ENCODE measurements at regions not wholly inside any gene's neighbourhood (a gene's known extent, or its start where the extent isn't known, plus 50 kb on each side); places are given as distances from the start of the nearest gene placed in this dataset.
"Not testable (repeated sequence)": the region's sequence is repeated elsewhere in the genome, so short reads cannot be mapped to it uniquely, and the experiment has no call there.

- Histone ChIP-seq H3K27me3 (ENCODE audit: insufficient read depth in 3 of 3, low read length in 2 of 3) (no peaks in the 10 kb centered on the region), H3K36me3 (ENCODE audit: insufficient read depth in 1 of 2, low read depth in 1 of 2) (no peaks in the 10 kb centered on the region), H3K4me3 (no peak overlapping the region), H3K9me3 (no peaks in the 10 kb centered on the region), H3K4me1 (no peaks in the 10 kb centered on the region), H3K27ac (no peak overlapping the region)
- ATAC-seq (no peak), DNase-seq (no peak)
- TF ChIP-seq, protein P1, sequence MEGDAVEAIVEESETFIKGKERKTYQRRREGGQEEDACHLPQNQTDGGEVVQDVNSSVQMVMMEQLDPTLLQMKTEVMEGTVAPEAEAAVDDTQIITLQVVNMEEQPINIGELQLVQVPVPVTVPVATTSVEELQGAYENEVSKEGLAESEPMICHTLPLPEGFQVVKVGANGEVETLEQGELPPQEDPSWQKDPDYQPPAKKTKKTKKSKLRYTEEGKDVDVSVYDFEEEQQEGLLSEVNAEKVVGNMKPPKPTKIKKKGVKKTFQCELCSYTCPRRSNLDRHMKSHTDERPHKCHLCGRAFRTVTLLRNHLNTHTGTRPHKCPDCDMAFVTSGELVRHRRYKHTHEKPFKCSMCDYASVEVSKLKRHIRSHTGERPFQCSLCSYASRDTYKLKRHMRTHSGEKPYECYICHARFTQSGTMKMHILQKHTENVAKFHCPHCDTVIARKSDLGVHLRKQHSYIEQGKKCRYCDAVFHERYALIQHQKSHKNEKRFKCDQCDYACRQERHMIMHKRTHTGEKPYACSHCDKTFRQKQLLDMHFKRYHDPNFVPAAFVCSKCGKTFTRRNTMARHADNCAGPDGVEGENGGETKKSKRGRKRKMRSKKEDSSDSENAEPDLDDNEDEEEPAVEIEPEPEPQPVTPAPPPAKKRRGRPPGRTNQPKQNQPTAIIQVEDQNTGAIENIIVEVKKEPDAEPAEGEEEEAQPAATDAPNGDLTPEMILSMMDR (IDR thresholded peaks at IDR 0.05): no peak
- intact Hi-C loops (cut with DNase I): no loop called here
- 78 to 88% (median 86%) methylated on average over 1 of the region's 1 CpG for WGBS, 3 donors
Measured at GRCh38 chrX:121733514-121733913, 686.1 kb downstream of the GLUD2 start.

DNA sequence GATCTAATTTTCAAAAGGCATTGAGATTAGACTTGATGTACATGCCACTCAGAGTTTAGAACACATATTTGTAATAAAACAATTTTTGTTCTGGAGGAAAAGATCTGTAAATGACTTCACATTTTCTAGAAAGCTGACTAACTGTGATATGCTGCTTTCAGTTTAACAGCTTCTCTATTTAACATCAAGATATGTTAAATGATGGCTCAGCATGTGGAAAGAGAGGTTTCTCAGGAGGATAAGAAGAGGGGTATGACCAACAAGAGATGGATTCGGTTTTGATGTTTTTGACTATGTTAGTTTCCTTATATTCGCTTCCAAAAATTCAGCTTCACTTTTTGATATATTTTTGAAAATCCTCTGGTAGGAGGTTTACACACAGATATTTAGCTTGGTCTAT lies 698.7 kb downstream of the GLUD2 start:
- Histone ChIP-seq H3K4me1 (no peaks in the 10 kb centered on the region), H3K4me3 (no peak overlapping the region), H3K27me3 (ENCODE audit: insufficient read depth in 3 of 3, low read length in 2 of 3) (no peaks in the 10 kb centered on the region), H3K27ac (no peak overlapping the region), H3K9me3 (no peaks in the 10 kb centered on the region), H3K36me3 (ENCODE audit: insufficient read depth in 1 of 2, low read depth in 1 of 2) (no peaks in the 10 kb centered on the region)
- WGBS, 3 donors: 77 to 92% (median 87%) methylated on average over 2 of the region's 2 CpGs
- DNase-seq (no peak), ATAC-seq (no peak)
- intact Hi-C loops (cut with DNase I): no loop called here
- TF ChIP-seq, protein P1 (IDR thresholded peaks at IDR 0.05): no peak

- intact Hi-C loops (cut with DNase I); H3K4me1 ChIP-seq; H3K4me3 ChIP-seq; ATAC-seq; H3K27me3 ChIP-seq (ENCODE audit: insufficient read depth in 3 of 3, low read length in 2 of 3); H3K9me3 ChIP-seq; H3K27ac ChIP-seq; DNase-seq; H3K36me3 ChIP-seq (ENCODE audit: insufficient read depth in 1 of 2, low read depth in 1 of 2): not testable (repeated sequence)
- 44 to 75% (median 67%) methylated on average over 1 of the region's 1 CpG for WGBS, 3 donors
Measured at GRCh38 chrX:121753602-121754001, 706.2 kb downstream of the GLUD2 start.

GRCh38 chrX:121754301-121754700 lies 706.9 kb downstream of the GLUD2 start:
- 57 to 77% (median 67%) methylated on average over 2 of the region's 2 CpGs for WGBS, 3 donors
- ATAC-seq (no peak), DNase-seq (no peak)
- Histone ChIP-seq H3K4me1 (no peaks in the 10 kb centered on the region), H3K27ac (no peak overlapping the region), H3K27me3 (ENCODE audit: insufficient read depth in 3 of 3, low read length in 2 of 3) (no peaks in the 10 kb centered on the region), H3K36me3 (ENCODE audit: insufficient read depth in 1 of 2, low read depth in 1 of 2) (no peaks in the 10 kb centered on the region), H3K9me3 (no peaks in the 10 kb centered on the region), H3K4me3 (no peak overlapping the region)
- TF ChIP-seq, protein P1 (IDR thresholded peaks at IDR 0.05): no peak
- intact Hi-C loops (cut with DNase I): no loop called here

- DNase-seq (no peak), ATAC-seq (no peak)
- no peaks in the 10 kb centered on the region for H3K4me1 ChIP-seq
- no peaks in the 10 kb centered on the region for H3K9me3 ChIP-seq
- no peak overlapping the region for H3K4me3 ChIP-seq
- TF ChIP-seq, protein P1 (IDR thresholded peaks at IDR 0.05): no peak
- 41 to 51% (median 44%) methylated on average over 3 of the region's 3 CpGs for WGBS, 3 donors
- H3K36me3 ChIP-seq (ENCODE audit: insufficient read depth in 1 of 2, low read depth in 1 of 2): no peaks in the 10 kb centered on the region
- no peaks in the 10 kb centered on the region for H3K27me3 ChIP-seq (ENCODE audit: insufficient read depth in 3 of 3, low read length in 2 of 3)
- intact Hi-C loops (cut with DNase I): no loop called here
- no peak overlapping the region for H3K27ac ChIP-seq
Measured at GRCh38 chrX:121755541-121755940, 708.1 kb downstream of the GLUD2 start.
